WTC11 (cell line): ENCODE measurements at regions not wholly inside any gene's neighbourhood (a gene's known extent, or its start where the extent isn't known, plus 50 kb on each side); places are given as distances from the start of the nearest gene placed in this dataset.

ENCODE experiments used
- ATAC-seq: fragments of 200-7000 bp; cut with Tn5 transposase; 2 replicates; pipeline ENCODE4 v1.10.0; 2021; ENCODE audit warnings: mild to moderate bottlenecking, moderate library complexity
- CTCF ChIA-PET: fragments of 300-600 bp; sonication (Branson Sonifier 250); formaldehyde crosslinking; loops from one replicate; lab custom pipeline; 2021; ENCODE audit warnings: antibody characterized with exemption; lab: Charles Lee
- POLR2A ChIA-PET: fragments of 350-600 bp; sonication (Branson Sonifier 250); formaldehyde crosslinking; loops from one replicate; lab custom pipeline; 2021; ENCODE audit warnings: antibody characterized with exemption; lab: Charles Lee
- DNase-seq: peaks from one replicate; pipeline ENCODE4 v3.0.0; 2021; ENCODE audit warnings: low spot score
- H3K27ac Mint-ChIP-seq: 2 replicates; pipeline ENCODE4 v1.8.0; 2021; ENCODE audit warnings: mixed read lengths
- H3K27me3 Mint-ChIP-seq: 2 replicates; pipeline ENCODE4 v1.8.0; 2021; ENCODE audit warnings: low read depth, mild to moderate bottlenecking, moderate library complexity, mixed read lengths
- H3K36me3 Mint-ChIP-seq: 2 replicates; pipeline ENCODE4 v1.8.0; 2021; ENCODE audit warnings: mixed read lengths
- H3K4me1 Mint-ChIP-seq: 2 replicates; pipeline ENCODE4 v1.8.0; 2022; ENCODE audit warnings: mixed read lengths
- H3K4me3 Mint-ChIP-seq: 2 replicates; pipeline ENCODE4 v1.8.0; 2021; ENCODE audit warnings: mild to moderate bottlenecking, moderate library complexity, mixed read lengths
- H3K9me3 Mint-ChIP-seq: 2 replicates; pipeline ENCODE4 v1.8.0; 2021; ENCODE audit warnings: mixed read lengths
- TF ChIP-seq, protein P1 (sequence below): sonication (generic); formaldehyde crosslinking; IDR thresholded peaks from 2 replicates; pipeline ENCODE4 v1.8.1; 2023; ENCODE audit warnings: mild to moderate bottlenecking, missing genetic modification reagents, borderline replicate concordance

DNA sequence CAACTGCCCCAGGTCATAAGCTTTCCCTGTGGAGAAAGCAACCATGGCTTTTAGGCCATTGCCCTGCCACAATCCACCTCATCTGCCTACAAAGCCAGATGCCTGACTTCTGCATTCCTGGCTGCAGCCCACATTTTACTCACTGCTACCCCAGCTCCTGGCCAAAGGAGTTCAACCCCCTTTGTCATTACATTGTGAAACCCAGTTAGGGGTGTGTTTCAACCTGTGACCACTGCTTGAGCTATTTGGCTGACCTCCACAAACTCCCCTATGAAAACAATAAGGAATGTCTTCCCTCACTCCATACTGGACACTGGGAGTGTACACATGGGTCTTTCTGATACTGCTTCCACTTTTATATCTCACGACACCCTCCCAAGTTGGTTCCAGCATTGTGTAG lies 589.2 kb downstream of the SH3BGRL start:
- Mint-ChIP-seq H3K4me3 (no peak overlapping the region), H3K9me3 (peaks cover 39% of the 10 kb centered on the region)
- CTCF ChIA-PET: no interaction called here

More for the DNA sequence above, 589.2 kb downstream of the SH3BGRL start:
- no peak for ATAC-seq
- no peak overlapping the region for H3K27ac Mint-ChIP-seq
- TF ChIP-seq, protein P1, sequence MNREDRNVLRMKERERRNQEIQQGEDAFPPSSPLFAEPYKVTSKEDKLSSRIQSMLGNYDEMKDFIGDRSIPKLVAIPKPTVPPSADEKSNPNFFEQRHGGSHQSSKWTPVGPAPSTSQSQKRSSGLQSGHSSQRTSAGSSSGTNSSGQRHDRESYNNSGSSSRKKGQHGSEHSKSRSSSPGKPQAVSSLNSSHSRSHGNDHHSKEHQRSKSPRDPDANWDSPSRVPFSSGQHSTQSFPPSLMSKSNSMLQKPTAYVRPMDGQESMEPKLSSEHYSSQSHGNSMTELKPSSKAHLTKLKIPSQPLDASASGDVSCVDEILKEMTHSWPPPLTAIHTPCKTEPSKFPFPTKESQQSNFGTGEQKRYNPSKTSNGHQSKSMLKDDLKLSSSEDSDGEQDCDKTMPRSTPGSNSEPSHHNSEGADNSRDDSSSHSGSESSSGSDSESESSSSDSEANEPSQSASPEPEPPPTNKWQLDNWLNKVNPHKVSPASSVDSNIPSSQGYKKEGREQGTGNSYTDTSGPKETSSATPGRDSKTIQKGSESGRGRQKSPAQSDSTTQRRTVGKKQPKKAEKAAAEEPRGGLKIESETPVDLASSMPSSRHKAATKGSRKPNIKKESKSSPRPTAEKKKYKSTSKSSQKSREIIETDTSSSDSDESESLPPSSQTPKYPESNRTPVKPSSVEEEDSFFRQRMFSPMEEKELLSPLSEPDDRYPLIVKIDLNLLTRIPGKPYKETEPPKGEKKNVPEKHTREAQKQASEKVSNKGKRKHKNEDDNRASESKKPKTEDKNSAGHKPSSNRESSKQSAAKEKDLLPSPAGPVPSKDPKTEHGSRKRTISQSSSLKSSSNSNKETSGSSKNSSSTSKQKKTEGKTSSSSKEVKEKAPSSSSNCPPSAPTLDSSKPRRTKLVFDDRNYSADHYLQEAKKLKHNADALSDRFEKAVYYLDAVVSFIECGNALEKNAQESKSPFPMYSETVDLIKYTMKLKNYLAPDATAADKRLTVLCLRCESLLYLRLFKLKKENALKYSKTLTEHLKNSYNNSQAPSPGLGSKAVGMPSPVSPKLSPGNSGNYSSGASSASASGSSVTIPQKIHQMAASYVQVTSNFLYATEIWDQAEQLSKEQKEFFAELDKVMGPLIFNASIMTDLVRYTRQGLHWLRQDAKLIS (CRISPR knock-in tag): no peak
- no peak for DNase-seq
- POLR2A ChIA-PET: no interaction called here
- H3K4me1 Mint-ChIP-seq: no peaks in the 10 kb centered on the region
- no peaks in the 10 kb centered on the region; the same call in 1 of the 2 replicates for H3K27me3 Mint-ChIP-seq
- H3K36me3 Mint-ChIP-seq: peaks cover 16% of the 10 kb centered on the region
